ENCODE measurements at regions not wholly inside any gene's neighbourhood (a gene's known extent, or its start where the extent isn't known, plus 50 kb on each side); places are given as distances from the start of the nearest gene placed in this dataset.

DNA sequence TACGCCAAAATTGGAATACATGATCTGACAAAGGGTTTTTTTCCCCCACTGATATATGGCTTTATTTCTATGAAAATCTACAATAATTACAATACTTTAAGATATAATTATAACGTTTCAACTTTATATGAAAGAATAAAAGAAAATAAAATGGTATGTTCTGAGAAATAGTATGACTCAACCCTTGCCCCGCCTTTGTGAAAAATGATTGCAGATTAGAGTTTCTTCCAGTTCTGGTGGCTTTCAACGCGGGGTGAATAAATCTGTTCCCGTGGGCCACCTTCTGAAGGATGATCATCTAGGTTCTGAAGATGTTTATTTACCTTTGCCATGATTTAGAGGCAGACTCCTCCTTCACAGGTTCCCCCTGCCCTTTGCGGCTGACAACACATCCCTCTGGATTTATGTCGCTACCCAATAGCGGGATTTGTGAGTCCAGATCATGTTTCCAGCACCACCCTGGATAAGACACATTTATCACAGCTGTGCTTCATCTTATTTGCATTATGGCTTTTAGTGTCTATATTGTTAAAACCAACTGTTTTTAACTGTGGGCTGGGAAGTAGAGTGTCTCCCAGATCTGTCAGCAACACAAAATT lies 607.0 kb upstream of the KIRREL3 start:
- TF ChIP-seq POLR2A (IDR thresholded peaks at IDR 0.05; ENCODE audit: low read depth, low read length) (no peak), TAF1 (IDR thresholded peaks at IDR 0.05; ENCODE audit: low read depth, low read length) (no peak)

Measured in GM12891 (cell line).